Thyroid gland (tissue), 4 donors: ENCODE measurements at regions not wholly inside any gene's neighbourhood (a gene's known extent, or its start where the extent isn't known, plus 50 kb on each side); places are given as distances from the start of the nearest gene placed in this dataset.
"Not testable (repeated sequence)": the region's sequence is repeated elsewhere in the genome, so short reads cannot be mapped to it uniquely, and the experiment has no call there.

Source experiments
- CTCF ChIP-seq, 6 experiments: fragments of 200-600 bp in 3 of 6; fragments of 450-650 bp in 3 of 6; sonication (generic) in 3 of 6; IDR thresholded peaks; one replicate each; pipeline ENCODE4 v1.5.1; 2016 to 2019; ENCODE audit warnings: antibody characterized with exemption in 6 of 6, mild to moderate bottlenecking in 2 of 6, inconsistent platforms in 1 of 6, moderate library complexity in 1 of 6
- POLR2A ChIP-seq, 2 donors: fragments of 450-650 bp; IDR thresholded peaks; one replicate each; pipeline ENCODE4 v1.6.1; 2017; ENCODE audit warnings: antibody characterized with exemption in 2 of 2, mild to moderate bottlenecking in 2 of 2, moderate library complexity in 1 of 2

GRCh38 chr3:75301050-75301449, 363.1 kb upstream of the FRG2C start:
- not testable (repeated sequence) for TF ChIP-seq CTCF, POLR2A (IDR thresholded peaks at IDR 0.05)
